Medulla oblongata (tissue), 1 donor: ENCODE measurements at regions not wholly inside any gene's neighbourhood (a gene's known extent, or its start where the extent isn't known, plus 50 kb on each side); places are given as distances from the start of the nearest gene placed in this dataset.
A peak's percentile ranks its signal among the peaks of the same experiment; 100 is the strongest.
"Not testable (repeated sequence)": the region's sequence is repeated elsewhere in the genome, so short reads cannot be mapped to it uniquely, and the experiment has no call there.

ENCODE experiments used
- DNase-seq: peaks from one replicate; pipeline ENCODE4 v3.0.0-alpha.2; 2015; ENCODE audit errors: extremely low spot score

DNA sequence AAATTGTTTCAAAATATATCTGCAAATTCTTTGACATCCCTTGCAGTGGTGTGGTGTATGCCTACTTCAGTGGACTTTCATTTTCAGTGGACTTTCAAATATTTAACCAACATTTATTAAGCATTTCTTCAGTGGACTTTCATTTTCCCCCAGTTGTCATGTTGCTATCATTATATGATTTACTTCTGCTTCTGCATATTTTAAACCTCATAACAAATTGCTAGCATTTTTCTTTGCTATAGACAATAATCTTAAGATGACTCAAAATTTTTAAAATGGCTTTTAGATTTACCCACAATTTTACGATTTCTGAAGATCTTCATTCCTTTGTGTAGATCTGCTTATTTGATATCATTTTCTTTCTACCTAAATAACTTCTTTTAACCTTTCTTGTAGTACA lies 592.7 kb upstream of the SLC35B3 start:
- DNase-seq, result no peak

DNA sequence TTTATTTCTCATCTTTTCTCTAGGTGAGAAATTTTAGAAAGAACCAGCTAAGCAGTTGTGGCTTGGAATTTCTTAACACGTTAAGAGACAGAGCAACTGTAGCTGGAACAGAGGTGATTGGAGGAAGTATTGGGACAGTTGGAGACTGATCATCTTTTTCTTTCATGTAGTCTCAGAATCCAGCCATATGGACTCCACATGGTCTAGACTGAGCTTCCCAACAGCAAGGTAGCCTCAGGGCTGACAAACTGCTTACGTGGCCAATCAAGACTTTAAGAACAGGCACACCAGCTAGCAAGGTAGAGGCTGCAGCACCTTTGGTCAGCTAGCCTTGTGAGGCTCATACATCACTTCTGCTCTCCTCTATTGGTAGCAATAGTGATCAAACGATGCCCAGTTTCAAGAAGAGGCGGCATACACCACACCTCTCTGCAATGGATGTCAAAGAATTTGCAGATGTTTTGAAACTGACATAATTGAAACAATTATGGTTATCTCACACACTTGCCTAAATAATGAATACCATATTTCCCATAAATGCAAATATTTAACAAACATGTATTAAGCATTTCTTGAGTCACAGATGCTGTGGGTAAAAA lies 590.5 kb upstream of the SLC35B3 start:
- no peak for DNase-seq

DNA sequence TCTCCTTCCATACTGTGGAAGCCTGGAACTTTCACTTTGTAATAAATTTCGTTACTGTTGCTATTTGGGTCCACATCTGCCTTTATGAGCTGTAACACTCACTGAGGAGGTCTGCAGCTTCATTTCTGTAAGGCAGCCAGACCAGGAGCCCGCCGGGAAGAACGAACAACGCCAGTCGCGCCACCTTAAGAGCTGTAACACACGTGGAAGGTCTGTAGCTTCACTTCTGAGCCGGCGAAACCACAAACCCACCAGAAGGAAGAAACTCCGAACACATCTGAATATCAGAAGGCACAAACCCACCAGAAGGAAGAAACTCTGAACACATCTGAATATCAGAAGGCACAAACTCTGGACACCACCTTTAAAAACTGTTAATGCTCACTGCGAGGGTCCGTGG lies 589.9 kb upstream of the SLC35B3 start:
- DNase-seq, result no peak

DNA sequence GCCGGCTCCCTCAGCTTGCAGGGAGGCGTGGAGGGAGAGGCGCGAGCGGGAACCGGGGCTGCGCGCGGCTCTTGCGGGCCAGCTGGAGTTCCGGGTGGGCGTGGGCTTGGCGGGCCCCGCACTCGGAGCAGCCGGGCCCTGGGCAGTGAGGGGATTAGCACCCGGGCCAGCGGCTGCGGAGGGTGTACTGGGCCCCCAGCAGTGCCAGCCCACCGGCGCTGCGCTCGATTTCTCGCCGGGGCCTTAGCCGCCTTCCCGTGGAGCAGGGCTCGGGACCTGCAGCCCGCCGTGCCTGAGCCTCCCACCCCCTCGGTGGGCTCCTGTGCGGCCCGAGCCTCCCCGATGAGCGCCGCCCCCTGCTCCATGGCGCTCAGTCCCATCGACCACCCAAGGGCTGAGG lies 588.9 kb upstream of the SLC35B3 start:
- not testable (repeated sequence) for DNase-seq

DNA sequence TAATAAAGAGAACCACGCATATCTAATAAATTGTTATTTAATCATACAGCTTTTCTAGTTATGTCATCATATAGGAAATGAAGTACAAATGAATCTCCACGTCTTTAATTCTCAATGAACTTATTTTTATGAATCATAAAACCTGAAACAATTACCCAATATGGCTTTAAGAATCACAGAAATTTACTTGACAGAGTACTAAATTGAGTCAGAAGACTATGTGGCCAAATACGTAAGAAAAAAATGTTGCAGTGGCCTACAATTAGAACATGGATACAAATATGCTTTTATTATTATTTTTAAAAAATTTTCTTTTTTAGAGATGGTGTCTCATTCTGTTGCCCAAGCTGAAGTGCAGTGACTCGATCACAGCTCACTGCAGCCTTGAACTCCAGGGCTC lies 584.7 kb upstream of the SLC35B3 start:
- no peak for DNase-seq

DNA sequence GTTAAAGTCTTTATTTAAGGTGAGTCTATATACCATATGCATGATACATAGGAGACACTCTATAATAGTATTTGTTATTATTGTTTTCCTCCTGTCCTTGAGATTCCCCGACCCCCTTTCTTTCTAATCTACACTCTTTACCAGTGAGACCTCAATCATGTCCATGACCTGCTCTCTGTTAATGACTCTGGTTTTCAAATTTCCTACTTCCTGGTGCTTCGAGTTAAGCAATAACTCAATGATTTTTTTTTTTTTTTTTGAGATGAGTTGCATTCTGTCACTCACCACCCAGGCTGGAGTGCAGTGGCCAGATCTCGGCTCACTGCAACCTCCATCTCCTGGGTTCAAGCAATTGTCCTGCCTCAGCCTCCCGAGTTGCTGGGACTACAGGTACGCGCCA lies 574.6 kb upstream of the SLC35B3 start:
- DNase-seq, result no peak

DNA sequence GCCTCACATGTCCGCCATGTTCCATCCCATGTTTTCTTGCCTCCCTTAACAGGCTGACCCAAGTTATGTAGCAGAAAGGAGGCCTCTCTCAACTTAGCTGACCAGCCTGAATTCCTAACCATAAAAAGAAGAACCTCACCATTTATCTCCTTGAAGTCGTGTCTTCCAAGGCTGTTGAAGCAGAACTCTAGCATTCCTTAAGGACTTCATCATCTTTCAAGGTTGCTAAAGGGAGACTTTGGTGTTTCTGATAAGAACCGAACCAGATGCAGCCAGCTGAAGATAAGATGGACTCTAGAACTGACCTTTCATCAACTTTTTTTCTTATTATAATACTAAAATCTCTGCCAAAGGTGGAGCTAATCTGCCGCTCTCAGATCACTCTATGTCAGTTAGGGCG lies 571.7 kb upstream of the SLC35B3 start:
- DNase-seq, result no peak

DNA sequence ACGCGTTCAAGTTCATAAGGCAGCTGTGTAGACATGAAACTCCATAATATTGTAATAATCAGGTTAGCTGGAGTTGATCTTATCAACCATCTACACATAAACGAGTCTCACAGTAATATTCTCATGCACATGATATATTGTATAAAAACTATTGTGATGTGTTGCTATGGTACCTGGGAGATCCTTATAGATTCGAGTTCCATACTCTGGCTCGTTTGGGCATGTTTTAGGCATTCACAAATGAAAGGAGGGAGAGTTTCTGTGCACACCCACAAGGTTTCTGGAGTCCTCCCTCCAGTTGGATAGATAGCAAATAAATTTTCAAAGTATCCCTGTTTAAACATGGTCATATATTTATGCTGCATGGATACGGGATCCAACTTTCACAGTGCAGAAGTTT lies 567.5 kb upstream of the SLC35B3 start:
- DNase-seq, result no peak

DNA sequence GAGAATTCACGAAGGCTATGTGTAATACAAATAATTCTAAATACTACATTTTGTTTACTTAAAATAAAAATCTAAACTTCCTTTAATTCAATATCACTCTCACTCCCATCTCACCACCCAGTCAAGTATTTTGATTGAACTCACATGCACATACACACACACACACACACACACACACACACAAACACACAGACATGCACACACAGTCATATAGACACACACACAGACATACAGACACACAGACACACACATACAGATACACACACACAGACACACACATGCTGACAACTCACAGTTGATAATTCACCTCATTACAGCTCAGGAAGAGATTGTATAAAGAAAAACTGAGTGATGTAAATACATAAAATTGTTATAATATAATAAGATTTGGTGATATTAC lies 559.8 kb upstream of the SLC35B3 start:
- no peak for DNase-seq

DNA sequence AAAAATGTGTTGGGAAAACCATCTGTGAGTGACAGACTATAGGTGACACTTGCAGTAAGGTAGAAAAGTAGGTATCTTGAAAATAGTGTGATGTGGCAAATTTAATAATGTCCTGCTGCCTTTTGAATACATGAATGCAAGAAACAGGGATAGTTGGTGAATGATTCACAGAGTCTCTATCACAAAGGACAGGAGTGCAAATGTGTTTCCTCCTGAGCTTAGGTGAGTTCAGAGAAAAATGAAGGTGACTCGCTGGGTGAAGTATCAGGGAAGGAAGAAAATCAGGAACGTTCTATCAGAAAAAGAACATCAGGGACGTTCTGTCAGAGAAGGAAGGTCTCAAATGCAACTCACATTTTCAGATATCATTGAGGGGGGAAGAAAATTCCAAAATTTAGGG lies 557.8 kb upstream of the SLC35B3 start:
- no peak for DNase-seq

DNA sequence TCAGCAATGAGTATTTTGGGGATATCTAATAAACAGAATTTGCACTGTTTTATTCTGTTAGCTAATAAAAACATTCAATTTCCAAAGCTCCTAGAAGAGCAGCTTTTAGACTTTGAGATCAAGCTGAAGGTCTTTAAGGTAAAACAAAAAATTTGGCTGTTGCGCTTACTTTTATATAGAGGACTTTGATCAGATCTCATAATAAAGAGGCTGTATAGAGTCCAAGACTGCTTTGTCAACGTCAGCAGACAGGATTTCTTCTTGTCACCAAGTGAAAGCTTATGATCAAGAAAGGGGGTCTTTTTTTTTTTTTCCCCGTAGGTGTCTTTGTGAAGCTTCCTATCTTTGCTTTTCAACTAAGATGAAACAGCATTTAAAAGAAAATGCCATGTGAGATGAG lies 556.5 kb upstream of the SLC35B3 start:
- DNase-seq, result no peak

DNA sequence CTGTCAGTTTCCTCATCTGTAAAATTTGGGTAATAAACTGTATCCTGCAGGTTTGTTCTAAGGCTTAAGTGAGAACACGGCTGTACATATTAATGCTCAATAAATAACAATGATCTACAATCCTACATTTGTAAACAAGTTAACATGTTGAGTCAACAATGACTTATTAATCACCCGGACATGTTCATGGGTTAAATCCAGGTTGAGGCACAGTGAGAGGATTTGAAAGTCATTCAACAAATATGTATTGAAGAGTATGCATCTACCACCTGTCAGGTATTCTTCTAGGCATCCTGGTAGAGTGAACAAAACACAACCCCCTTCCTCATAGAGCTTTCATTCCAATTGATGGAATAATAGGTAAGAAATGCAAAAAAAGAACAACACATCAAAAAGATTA lies 554.7 kb upstream of the SLC35B3 start:
- no peak for DNase-seq

DNA sequence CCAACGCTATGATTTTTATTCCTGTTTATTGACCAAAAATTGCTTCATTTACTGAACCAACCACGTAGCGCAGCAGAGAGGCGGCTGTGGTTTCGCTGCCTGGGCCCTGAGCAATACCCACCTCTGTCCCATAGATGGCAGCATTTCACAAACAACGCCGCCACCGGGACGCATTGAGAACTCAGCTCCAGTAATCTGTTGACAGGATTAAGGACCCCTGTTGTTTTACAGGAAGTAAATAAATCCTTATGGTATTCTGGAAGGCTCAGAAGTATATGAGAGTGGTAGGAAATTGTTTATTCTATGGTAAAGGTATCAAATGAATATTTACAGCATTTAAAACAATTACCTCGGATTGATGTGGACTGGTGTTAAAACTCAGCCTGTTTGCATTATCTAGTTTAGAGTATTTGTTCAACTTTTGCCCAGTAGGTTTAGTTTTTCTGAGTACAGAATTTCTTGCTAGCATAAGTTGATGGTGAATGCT lies 547.9 kb upstream of the SLC35B3 start:
- DNase-seq, result peak; percentile 82

DNA sequence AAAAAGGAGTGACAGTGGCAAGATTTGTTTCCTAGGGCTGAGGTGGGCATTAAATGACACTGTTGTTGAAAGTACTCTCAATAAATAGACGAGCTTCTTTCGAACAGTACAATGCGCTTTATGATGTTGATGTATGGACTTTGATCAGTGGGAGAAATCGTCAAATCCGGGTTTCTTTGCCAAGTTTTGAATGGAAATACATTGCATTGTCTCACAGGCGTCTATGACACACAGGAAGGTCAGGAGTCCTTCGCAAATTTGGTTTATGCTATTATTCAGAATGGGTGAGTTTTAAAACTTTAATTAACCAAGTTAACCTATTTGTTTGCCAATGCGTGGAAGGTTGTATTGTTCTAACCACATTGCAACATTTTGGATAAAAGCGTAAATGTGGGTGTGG lies 547.3 kb upstream of the SLC35B3 start:
- DNase-seq, result no peak

DNA sequence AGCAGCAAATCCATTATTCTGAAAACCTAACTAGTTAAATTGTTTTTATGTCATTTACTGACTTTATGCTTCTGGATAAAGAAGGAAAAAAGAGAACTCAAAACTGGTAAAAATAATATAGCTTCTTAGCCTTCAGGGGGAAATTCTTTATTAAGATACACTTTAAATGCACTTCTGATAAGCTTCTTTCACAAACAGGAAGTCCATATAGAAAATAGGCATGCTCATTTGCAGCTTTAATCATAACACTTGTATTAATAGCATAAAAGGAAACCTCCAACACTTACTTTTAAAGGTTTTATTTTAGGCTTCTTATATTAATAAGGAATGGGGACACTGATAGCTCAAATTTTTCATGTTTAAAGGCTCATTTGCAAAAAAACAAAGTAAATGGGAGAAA lies 538.0 kb upstream of the SLC35B3 start:
- no peak for DNase-seq

DNA sequence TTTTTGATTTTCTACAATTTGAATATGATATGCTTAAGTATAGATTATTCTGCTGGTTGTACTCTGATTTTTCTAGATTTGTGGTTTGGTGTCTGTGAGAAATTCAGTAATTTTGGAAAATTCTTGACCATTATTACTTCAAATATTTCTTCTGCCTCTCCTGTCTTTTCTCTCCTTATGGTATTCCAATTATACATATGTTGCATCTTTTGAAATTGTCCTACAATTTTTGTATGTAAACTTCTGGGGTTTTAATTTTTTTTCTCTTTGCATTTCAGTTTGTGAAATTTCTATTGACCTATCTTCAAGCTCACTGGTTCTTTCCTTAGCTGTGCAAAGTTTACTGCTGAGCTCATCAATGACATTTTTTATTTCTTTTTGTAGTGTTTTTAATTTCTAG lies 534.4 kb upstream of the SLC35B3 start:
- no peak for DNase-seq

DNA sequence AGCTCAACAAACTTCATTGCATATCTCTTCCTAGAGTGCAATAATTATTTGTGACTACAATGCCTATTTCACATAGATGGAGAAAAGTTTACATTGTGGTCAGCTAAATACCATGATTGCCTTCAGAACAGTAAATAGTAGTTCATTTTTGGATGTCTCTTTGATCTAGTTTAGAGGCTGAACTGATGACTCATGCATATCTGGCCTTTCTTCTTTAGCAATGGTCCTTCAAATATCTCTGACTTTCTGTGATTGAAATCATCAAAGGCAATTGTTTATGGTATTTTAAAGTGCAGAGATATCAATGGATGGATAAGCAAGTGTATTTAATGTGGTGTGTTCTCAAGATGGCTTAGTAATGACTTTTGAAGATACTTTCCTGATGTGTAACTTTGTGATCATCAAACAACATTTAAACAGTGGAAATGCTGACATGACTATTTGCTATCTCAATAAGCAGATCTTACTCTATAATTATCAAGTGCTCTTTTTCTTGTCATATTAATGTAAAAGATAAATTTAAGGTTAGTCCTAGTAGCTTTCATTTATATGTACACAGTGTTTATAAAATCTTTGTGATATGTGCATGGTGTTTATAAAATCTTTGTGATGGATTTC lies 523.7 kb upstream of the SLC35B3 start:
- no peak for DNase-seq

DNA sequence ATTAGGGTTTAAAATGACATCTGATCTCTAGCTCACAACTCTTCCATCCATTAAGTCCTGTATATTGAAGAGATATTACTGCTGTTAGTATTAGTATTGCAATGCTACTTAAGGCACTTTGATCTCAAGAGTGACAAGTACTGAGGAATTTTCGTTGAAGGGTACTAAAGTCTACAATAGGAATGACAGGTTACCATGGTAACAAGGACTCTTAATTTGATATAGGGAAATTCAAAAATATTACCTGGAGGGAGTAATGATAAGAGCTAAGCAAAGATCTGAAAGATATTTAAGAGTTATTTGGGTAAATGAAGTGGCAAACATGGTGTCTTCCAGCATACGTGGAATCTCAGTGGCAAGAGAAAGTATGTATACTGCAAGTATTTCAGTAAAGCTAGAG lies 518.0 kb upstream of the SLC35B3 start:
- DNase-seq, result no peak

DNA sequence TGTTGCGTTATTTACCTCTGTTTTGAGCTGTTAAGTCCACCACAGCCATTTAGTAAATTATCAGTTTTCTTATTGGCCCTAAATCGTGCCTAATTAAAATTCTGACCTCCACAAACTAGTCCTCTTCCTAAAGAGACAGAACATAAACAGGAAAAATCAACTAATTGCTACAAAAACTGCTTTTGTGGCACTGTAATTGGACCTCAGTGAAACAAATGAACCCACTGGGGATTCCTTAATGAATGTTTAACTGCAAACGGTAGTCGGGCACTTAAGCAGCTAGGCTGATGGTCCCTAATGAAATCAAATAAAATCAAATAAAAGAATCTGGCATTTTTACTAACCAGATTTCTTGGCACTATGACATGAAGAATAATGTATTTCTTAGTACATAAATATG lies 513.4 kb upstream of the SLC35B3 start:
- DNase-seq, result no peak

DNA sequence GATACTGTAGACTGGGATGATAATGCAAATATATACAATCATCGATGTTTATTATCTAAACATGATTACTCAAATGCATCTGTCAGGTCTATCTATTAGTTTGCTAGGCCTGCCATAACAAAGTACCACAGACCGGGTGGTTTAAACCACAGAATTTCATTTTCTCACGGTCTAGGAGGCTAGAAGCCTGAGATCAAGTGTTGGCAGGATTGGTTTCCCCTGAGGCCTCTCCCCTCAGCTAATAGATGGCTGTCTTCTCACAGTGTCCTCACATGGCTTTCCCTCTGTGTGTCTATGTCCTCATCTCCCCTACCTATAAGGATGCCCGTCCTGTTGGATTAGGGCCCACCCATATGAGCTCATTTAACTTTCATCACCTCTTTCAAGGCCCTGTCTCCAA lies 512.6 kb upstream of the SLC35B3 start:
- DNase-seq, result no peak

DNA sequence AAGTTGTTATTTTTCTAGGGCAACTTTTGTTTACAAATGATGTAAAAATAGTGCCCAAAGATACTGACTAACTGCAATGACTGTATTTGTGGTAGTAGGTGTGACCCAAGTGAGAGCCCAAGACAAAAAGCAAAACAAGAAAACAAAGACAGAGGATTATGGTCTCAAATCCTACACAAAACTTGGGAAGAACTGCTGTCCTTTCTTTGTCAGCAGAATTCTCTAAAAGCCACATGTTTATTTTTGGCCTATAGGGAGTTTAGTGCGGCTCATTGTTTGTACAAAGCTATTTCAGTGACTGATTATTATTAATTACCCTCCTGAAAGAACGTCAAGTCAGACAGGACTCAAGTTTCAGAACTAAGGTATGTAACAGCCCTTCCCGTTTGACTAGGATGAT lies 509.2 kb upstream of the SLC35B3 start:
- no peak for DNase-seq

DNA sequence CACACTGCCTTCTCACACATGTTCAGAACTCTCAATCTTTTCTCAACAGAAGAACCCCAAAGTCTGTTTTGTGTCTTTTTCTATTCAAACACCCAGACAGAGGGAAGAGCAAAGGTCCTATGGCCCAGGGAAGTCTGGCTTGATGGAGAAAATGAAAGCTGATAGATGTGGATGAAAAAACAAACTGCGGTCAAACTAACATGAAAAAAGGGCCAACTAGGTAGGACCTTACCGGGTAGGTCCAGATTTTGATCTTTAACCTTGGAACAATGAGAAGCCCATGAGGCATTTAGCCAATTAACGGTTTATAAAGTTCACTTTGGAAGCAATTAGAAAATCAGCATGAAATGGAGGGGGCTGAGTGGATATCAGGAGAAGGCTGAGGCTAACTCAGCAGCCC lies 507.7 kb upstream of the SLC35B3 start:
- DNase-seq, result no peak

DNA sequence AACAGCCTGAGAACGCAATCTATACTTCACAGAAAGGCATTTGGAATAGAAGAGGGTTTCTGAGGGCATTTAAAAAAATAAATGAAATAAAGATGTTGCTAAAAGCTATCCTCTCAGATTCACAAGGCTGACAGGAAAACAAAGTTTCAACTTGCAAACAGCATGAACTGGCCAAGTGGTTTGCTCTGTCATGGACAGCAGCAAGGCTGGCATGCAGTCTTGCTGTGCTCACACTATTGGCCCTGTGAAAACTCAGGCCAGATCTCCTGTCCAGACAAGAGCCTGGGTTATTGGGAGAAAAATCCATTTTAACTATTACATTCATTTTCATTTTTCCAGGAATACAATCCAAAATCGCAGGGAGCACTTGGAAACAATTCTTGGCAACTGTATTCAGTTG lies 506.2 kb upstream of the SLC35B3 start:
- no peak for DNase-seq

DNA sequence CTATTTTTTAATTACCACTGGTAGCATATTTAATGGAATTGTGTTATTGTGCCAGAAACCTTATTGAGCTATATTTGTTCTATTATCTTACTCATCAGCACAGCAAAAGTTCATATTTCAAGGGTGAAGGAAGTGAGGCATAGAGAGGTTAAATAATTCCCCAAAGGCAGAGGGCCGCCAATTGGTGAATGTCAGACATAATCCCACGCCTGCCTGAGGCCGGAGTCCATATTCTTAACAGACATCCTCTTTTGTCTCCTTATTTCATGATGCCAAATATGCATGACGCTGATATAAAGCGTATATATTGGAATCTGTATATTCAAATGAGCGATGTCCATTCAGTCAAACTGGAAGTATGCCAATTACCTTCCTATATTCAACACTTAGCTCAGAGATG lies 505.0 kb upstream of the SLC35B3 start:
- DNase-seq, result no peak
